AG04449 (cell line): ENCODE measurements at regions not wholly inside any gene's neighbourhood (a gene's known extent, or its start where the extent isn't known, plus 50 kb on each side); places are given as distances from the start of the nearest gene placed in this dataset.
A peak's percentile ranks its signal among the peaks of the same experiment; 100 is the strongest.

Source experiments
- CTCF ChIA-PET: fragments of 350-600 bp; formaldehyde crosslinking; extraction: SDS; loops from one replicate; lab custom pipeline; 2021; ENCODE audit warnings: antibody characterized with exemption; lab: Yijun Ruan, JAX
- POLR2A ChIA-PET: fragments of 400-600, 350-600 bp; formaldehyde crosslinking; extraction: SDS; loops from one replicate; lab custom pipeline; 2020; ENCODE audit warnings: antibody characterized with exemption, inconsistent platforms; lab: Yijun Ruan, JAX
- DNase-seq: peaks from one replicate; pipeline ENCODE4 v3.0.0-alpha.2; 2010; ENCODE audit warnings: low read depth, low spot score
- H3K4me3 ChIP-seq: 2 replicates; pipeline ENCODE4 v1.5.1; 2011; ENCODE audit warnings: low read depth, mild to moderate bottlenecking, control low read depth, low read length
- TF ChIP-seq, protein P1 (sequence below): IDR thresholded peaks from one replicate; pipeline ENCODE4 v1.5.1; 2011; ENCODE audit warnings: mild to moderate bottlenecking, moderate library complexity, low read length, control low read depth, inconsistent platforms; ENCODE audit not compliant: insufficient read depth; ENCODE audit errors: missing control alignments

DNA sequence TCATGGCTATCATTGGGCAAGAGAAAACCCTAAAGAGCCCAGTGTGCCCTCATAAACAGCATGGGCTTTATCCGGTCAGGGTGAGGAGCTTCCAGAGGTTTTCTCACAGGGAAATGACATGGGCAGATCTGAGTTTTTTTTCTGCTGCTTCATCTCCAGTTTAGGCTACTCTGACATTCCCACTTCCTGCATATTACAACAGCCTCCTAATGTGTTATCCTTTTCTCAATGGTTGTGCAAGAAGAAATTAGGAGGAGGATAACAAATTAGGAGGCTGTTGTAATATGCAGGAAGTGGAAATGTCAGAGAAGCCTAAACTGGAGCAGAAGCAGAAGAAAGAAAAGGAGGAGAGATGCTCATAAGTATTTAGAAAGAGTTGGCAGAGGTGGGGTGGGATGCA, 175.6 kb downstream of the MTHFS start:
- CTCF ChIA-PET = no interaction called here
- no peak for DNase-seq
- H3K4me3 ChIP-seq = no peak overlapping the region
- POLR2A ChIA-PET = no interaction called here
- TF ChIP-seq, protein P1, sequence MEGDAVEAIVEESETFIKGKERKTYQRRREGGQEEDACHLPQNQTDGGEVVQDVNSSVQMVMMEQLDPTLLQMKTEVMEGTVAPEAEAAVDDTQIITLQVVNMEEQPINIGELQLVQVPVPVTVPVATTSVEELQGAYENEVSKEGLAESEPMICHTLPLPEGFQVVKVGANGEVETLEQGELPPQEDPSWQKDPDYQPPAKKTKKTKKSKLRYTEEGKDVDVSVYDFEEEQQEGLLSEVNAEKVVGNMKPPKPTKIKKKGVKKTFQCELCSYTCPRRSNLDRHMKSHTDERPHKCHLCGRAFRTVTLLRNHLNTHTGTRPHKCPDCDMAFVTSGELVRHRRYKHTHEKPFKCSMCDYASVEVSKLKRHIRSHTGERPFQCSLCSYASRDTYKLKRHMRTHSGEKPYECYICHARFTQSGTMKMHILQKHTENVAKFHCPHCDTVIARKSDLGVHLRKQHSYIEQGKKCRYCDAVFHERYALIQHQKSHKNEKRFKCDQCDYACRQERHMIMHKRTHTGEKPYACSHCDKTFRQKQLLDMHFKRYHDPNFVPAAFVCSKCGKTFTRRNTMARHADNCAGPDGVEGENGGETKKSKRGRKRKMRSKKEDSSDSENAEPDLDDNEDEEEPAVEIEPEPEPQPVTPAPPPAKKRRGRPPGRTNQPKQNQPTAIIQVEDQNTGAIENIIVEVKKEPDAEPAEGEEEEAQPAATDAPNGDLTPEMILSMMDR = no peak

DNA sequence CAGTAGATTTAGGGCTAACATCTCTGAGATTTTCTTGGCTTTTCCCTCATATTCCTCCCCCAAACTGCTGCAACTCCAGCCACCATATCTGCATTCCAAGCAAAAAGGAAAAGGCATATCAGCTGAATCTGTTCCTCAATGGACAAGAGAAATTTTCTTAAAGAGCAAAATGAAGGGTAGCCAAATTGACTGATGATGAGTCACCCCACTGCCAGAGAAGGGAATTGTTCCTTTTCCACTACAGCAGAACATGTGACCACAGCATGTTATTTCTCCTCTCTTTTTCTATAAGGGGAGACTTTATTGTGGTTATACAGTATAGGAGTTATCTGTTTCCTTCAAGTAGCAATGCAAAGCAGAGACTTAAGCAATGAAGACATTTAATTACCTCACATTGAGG, 172.5 kb downstream of the MTHFS start:
- ChIA-PET CTCF (interaction anchor here (0.7 kb wide), 1 partner anchor 345 kb away, joined by 3 read pairs; no protein-coding TSS in a partner anchor), POLR2A (no interaction called here)
- DNase-seq = peak; percentile 34

DNA sequence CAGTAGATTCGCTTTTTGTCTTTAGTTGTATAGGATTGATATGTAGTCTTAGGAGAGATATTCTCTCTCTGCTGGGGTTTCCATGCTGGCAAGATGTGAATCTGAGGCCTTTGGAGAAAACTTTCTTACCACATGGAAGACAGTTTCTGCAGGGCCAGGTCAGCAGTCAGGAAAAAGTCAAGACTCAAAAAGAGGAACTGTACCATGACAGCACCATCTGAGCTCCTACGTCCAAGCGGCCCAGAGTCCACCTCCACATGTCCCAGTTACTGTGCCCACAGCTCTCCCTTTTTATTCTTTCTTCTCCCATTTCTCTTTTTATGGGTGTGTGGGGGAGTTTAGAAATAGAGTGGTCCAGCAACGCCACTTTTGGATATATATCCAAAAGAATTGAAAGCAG, 172.0 kb downstream of the MTHFS start:
- DNase-seq = no peak
- ChIA-PET POLR2A (no interaction called here), CTCF (interaction anchor here (0.7 kb wide), 1 partner anchor 345 kb away, joined by 3 read pairs; no protein-coding TSS in a partner anchor)
- TF ChIP-seq, protein P1 = no peak
- no peak overlapping the region for H3K4me3 ChIP-seq

More for the DNA sequence above, 172.5 kb downstream of the MTHFS start:
- TF ChIP-seq, protein P1 = no peak
- H3K4me3 ChIP-seq = no peak overlapping the region

DNA sequence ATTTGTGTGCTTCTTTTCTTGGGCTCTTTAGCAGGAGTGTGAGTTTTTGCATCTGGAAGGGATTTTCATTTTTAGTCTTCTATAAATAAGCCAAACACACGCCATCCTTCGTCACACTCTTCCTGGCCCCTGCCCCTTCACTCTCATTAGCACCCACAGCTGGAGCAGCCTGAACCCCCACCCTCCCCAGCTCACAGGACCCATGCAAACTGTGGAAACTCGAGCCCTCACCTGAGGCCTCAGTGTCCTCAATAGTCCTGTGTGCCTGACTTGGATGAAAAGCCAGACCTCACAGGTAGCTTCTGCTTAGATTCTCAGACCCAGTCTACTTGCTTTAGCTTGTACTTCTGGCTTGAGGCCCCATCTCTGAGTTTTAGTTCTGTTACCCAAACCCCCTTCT, 167.9 kb downstream of the MTHFS start:
- no peak overlapping the region for H3K4me3 ChIP-seq
- TF ChIP-seq, protein P1 = no peak
- CTCF ChIA-PET = no interaction called here
- POLR2A ChIA-PET = no interaction called here
- no peak for DNase-seq

DNA sequence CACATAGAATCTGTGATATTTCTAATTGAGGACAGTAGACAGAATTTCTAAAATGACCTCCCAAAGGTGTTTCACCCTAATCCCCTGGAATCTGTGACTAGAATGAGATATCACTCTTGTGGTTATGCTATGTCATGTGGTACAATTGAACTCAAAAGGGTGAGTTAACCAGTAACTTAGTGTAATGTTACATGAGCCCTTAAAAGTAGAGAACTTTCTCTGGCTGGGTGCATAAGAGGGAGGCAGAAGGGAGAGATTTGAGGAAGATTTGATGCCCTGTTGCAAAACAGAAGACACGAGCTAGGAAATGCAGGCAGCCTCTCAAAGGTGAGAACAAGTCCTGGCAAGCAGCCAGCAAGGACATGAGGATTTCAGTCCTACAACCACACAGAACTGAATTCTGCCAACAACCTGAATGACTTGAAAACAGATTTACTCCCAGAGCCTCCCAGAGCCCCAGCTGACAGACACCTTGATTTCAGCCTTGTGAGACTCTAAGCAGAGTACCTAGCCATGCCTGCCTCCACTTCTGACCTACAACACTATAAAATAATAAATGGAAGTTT, 160.3 kb downstream of the MTHFS start:
- CTCF ChIA-PET = no interaction called here
- DNase-seq = no peak
- no peak overlapping the region for H3K4me3 ChIP-seq

DNA sequence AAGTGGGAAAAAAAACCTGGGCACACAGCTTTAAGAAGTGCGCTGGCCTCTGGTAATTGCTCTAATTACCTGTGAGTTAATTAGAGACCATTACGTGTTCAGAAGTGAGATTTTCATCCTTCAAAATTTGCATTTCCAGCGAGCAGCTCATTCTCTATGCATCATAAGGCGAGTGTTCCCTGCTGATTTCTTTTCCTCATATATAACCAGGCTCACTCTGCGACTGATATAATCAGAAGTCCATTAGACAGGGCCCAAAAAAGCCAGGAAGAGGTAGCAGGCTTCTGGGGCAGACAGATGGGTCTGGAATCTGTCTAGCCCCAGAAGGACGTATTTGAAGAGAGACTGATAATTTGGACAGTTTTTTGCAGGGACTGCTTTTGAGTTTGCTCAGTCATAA, 158.7 kb downstream of the MTHFS start:
- no peak overlapping the region for H3K4me3 ChIP-seq
- CTCF ChIA-PET = no interaction called here
- POLR2A ChIA-PET = no interaction called here
- DNase-seq = no peak
- TF ChIP-seq, protein P1 = no peak

More for the DNA sequence above, 160.3 kb downstream of the MTHFS start:
- TF ChIP-seq, protein P1 = no peak
- POLR2A ChIA-PET = no interaction called here
